Lower lobe of right lung (tissue), 2 donors: ENCODE measurements at regions not wholly inside any gene's neighbourhood (a gene's known extent, or its start where the extent isn't known, plus 50 kb on each side); places are given as distances from the start of the nearest gene placed in this dataset.

Source experiments
- ATAC-seq, 2 donors: fragments of 200-7000 bp; cut with Tn5 transposase; one replicate each; pipeline ENCODE4 v1.9.1; 2020 to 2022; ENCODE audit warnings: mild to moderate bottlenecking in 2 of 2, moderate library complexity in 2 of 2
- DNase-seq: peaks from one replicate; pipeline ENCODE4 v3.0.0-alpha.2; 2020
- H3K27ac ChIP-seq: fragments of 200-600 bp; one replicate; pipeline ENCODE4 v1.8.0; 2022
- H3K27me3 ChIP-seq: fragments of 200-600 bp; one replicate; pipeline ENCODE4 v1.8.0; 2022; ENCODE audit warnings: low read depth
- H3K36me3 ChIP-seq: fragments of 200-600 bp; one replicate; pipeline ENCODE4 v1.8.0; 2022; ENCODE audit warnings: mild to moderate bottlenecking
- H3K4me1 ChIP-seq: fragments of 200-600 bp; one replicate; pipeline ENCODE4 v1.8.0; 2022
- H3K4me3 ChIP-seq: fragments of 200-600 bp; one replicate; pipeline ENCODE4 v1.8.0; 2022; ENCODE audit warnings: mild to moderate bottlenecking
- H3K9me3 ChIP-seq: fragments of 200-600 bp; one replicate; pipeline ENCODE4 v1.8.0; 2022
- CTCF ChIP-seq: fragments of 200-600 bp; IDR thresholded peaks from one replicate; pipeline ENCODE4 v1.8.0; 2022; ENCODE audit warnings: antibody characterized with exemption, mild to moderate bottlenecking
- intact Hi-C: fragments of 100-400 bp; cut with DNase I; formaldehyde crosslinking; loops from one replicate; pipeline ENCODE4 v1.11.0; 2022
- donor health status: DM: no; HTN: yes; CAD: no; lungs with severe emphysema.

- Histone ChIP-seq H3K36me3 (no peaks in the 10 kb centered on the region), H3K9me3 (no peaks in the 10 kb centered on the region), H3K4me3 (no peak overlapping the region), H3K4me1 (no peaks in the 10 kb centered on the region), H3K27me3 (no peaks in the 10 kb centered on the region), H3K27ac (no peak overlapping the region)
- DNase-seq (no peak), ATAC-seq (no peak)
- intact Hi-C loops = no loop called here
- no peak for TF ChIP-seq CTCF
Measured at GRCh38 chr6:3577517-3577916, 120.7 kb upstream of the SLC22A23 start.

- no peak for TF ChIP-seq CTCF
- no peak for DNase-seq
- intact Hi-C loops = no loop called here
- H3K4me3 ChIP-seq = no peak overlapping the region
- no peaks in the 10 kb centered on the region for H3K4me1 ChIP-seq
- no peak for ATAC-seq
- no peaks in the 10 kb centered on the region for H3K9me3 ChIP-seq
- no peaks in the 10 kb centered on the region for H3K36me3 ChIP-seq
- H3K27ac ChIP-seq = no peak overlapping the region
- peaks cover 11% of the 10 kb centered on the region for H3K27me3 ChIP-seq
Measured at GRCh38 chr6:3575701-3576100, 118.9 kb upstream of the SLC22A23 start.

GRCh38 chr6:3575166-3575565, 118.3 kb upstream of the SLC22A23 start:
- no peak for TF ChIP-seq CTCF
- Histone ChIP-seq H3K4me3 (no peak overlapping the region), H3K36me3 (no peaks in the 10 kb centered on the region), H3K4me1 (no peaks in the 10 kb centered on the region), H3K27ac (no peak overlapping the region), H3K27me3 (peaks cover 11% of the 10 kb centered on the region), H3K9me3 (no peaks in the 10 kb centered on the region)
- no peak for ATAC-seq
- no peak for DNase-seq
- intact Hi-C loops = no loop called here

- ATAC-seq = no peak
- intact Hi-C loops = no loop called here
- Histone ChIP-seq H3K4me3 (no peak overlapping the region), H3K36me3 (no peaks in the 10 kb centered on the region), H3K27ac (no peak overlapping the region), H3K9me3 (no peaks in the 10 kb centered on the region), H3K4me1 (no peaks in the 10 kb centered on the region), H3K27me3 (peaks cover 11% of the 10 kb centered on the region)
- DNase-seq = no peak
- TF ChIP-seq CTCF = no peak
Measured at GRCh38 chr6:3573670-3574069, 116.8 kb upstream of the SLC22A23 start.

- TF ChIP-seq CTCF = no peak
- no peak for ATAC-seq
- H3K27me3 ChIP-seq = peaks cover 11% of the 10 kb centered on the region
- H3K9me3 ChIP-seq = no peaks in the 10 kb centered on the region
- H3K4me1 ChIP-seq = no peaks in the 10 kb centered on the region
- H3K36me3 ChIP-seq = no peaks in the 10 kb centered on the region
- no peak for DNase-seq
- no peak overlapping the region for H3K4me3 ChIP-seq
- intact Hi-C loops = no loop called here
- no peak overlapping the region for H3K27ac ChIP-seq
Measured at GRCh38 chr6:3571836-3572235, 115.0 kb upstream of the SLC22A23 start.

- Histone ChIP-seq H3K9me3 (no peaks in the 10 kb centered on the region), H3K27ac (no peak overlapping the region), H3K4me1 (no peaks in the 10 kb centered on the region), H3K4me3 (no peak overlapping the region), H3K36me3 (no peaks in the 10 kb centered on the region), H3K27me3 (peaks cover 11% of the 10 kb centered on the region)
- TF ChIP-seq CTCF = no peak
- ATAC-seq = no peak
- intact Hi-C loops = no loop called here
- DNase-seq = no peak
Measured at GRCh38 chr6:3571250-3571681, 114.4 kb upstream of the SLC22A23 start.
